Neural progenitor cell (in vitro differentiated cells): ENCODE measurements at regions not wholly inside any gene's neighbourhood (a gene's known extent, or its start where the extent isn't known, plus 50 kb on each side); places are given as distances from the start of the nearest gene placed in this dataset.

Experiments
- DNase-seq: peaks from one replicate; pipeline ENCODE4 v3.0.0-alpha.2; 2016; ENCODE audit warnings: low spot score
- H2AFZ ChIP-seq: fragments of 200-600 bp; sonication (generic); replicated peaks from 2 replicates; pipeline ENCODE4 v1.6.1; 2016; ENCODE audit warnings: antibody characterized with exemption
- H3F3A ChIP-seq: fragments of 200-600 bp; sonication (generic); 2 replicates; pipeline ENCODE4 v1.6.1; 2016; ENCODE audit warnings: antibody characterized with exemption, low read depth
- H3K27ac ChIP-seq: fragments of 200-600 bp; sonication (generic); 2 replicates; pipeline ENCODE4 v1.5.1; 2016; ENCODE audit warnings: mild to moderate bottlenecking
- H3K27me3 ChIP-seq: fragments of 200-600 bp; sonication (generic); 2 replicates; pipeline ENCODE4 v1.6.1; 2016; ENCODE audit warnings: mild to moderate bottlenecking, moderate library complexity
- H3K36me3 ChIP-seq: fragments of 200-600 bp; sonication (generic); 2 replicates; pipeline ENCODE4 v1.5.1; 2016
- H3K4me1 ChIP-seq: fragments of 200-600 bp; sonication (generic); 2 replicates; pipeline ENCODE4 v1.6.1; 2016; ENCODE audit warnings: mixed run types
- H3K4me2 ChIP-seq: fragments of 200-600 bp; sonication (generic); 2 replicates; pipeline ENCODE4 v1.6.1; 2016
- H3K4me3 ChIP-seq: fragments of 200-600 bp; sonication (generic); 2 replicates; pipeline ENCODE4 v1.5.1; 2016
- H3K79me2 ChIP-seq: fragments of 200-600 bp; sonication (generic); 2 replicates; pipeline ENCODE4 v1.6.1; 2016; ENCODE audit warnings: low read depth
- H3K9ac ChIP-seq: fragments of 200-600 bp; sonication (generic); 2 replicates; pipeline ENCODE4 v1.6.1; 2016
- H3K9me3 ChIP-seq: fragments of 200-600 bp; sonication (generic); 2 replicates; pipeline ENCODE4 v1.5.1; 2016; ENCODE audit warnings: low read depth
- H4K20me1 ChIP-seq: fragments of 200-600 bp; sonication (generic); 2 replicates; pipeline ENCODE4 v1.6.1; 2016; ENCODE audit warnings: low read depth
- H3K27ac Mint-ChIP-seq: 3 replicates; pipeline ENCODE4 v1.8.0; 2021; ENCODE audit warnings: mixed read lengths
- H3K27me3 Mint-ChIP-seq: 2 replicates; pipeline ENCODE4 v1.8.0; 2022; ENCODE audit warnings: low read depth, mild to moderate bottlenecking, inconsistent platforms, moderate library complexity, mixed read lengths; ENCODE audit not compliant: insufficient read depth
- H3K36me3 Mint-ChIP-seq: 3 replicates; pipeline ENCODE4 v1.8.0; 2021; ENCODE audit warnings: mixed read lengths
- H3K4me1 Mint-ChIP-seq: 3 replicates; pipeline ENCODE4 v1.8.0; 2021; ENCODE audit warnings: mixed read lengths
- H3K4me3 Mint-ChIP-seq: 3 replicates; pipeline ENCODE4 v1.8.0; 2021; ENCODE audit warnings: mild to moderate bottlenecking, moderate library complexity, mixed read lengths
- H3K9me3 Mint-ChIP-seq: 3 replicates; pipeline ENCODE4 v1.8.0; 2020; ENCODE audit warnings: mixed read lengths
- EZH2 ChIP-seq: fragments of 200-600 bp; sonication (generic); IDR thresholded peaks from 2 replicates; pipeline ENCODE4 v1.6.1; 2017; ENCODE audit warnings: antibody characterized with exemption, mild to moderate bottlenecking, moderate library complexity
- EZH2phosphoT487 ChIP-seq: fragments of 200-600 bp; sonication (generic); IDR thresholded peaks from 2 replicates; pipeline ENCODE4 v1.6.1; 2017; ENCODE audit warnings: antibody characterized with exemption
- TF ChIP-seq, protein P1 (sequence below): fragments of 200-600 bp; sonication (generic); IDR thresholded peaks from 2 replicates; pipeline ENCODE4 v1.5.1; 2017; ENCODE audit warnings: antibody characterized with exemption, mild to moderate bottlenecking

DNA sequence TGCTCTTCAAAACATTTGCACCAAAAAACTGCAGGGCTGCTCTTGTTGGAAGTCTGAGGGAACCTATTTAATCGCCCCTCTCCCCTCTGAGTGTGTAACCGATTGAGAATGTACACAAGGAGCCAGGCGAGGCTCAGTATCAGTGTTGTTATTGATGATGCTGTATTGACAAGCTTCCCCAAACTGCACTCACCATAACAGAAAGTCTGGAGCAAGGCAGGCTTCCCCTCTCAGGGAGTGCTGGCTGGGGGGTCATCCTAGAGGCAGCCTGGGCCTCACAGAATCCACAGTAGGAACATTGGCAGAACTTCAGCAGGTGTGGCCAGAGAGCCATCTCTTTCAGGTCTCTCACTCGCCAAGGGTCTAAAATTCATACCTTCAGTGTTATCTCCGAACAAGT lies 58.1 kb upstream of the TUNAR start:
- no peak overlapping the region for H3K4me3 Mint-ChIP-seq

DNA sequence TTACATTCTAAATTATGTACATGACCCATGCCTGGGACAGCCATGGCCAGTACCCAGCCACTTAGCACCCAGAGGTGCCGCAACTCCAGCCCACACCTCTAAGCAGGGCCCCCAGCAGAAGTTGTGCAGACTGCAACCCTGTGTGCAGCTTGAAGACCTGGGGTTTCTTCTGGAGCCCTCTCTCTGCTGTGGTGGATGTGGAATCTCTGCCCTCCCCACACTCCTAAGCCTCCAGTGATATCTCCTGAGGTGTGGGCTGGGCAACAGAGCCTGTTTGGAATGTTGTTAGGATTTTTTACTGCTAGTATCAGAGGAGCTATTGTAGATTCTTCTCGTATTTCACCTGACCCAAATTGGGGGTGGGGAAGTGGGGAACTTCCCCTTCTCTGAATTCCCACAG lies 59.4 kb upstream of the TUNAR start:
- no peak overlapping the region for H3K4me2 ChIP-seq
- Mint-ChIP-seq H3K27ac (no peak overlapping the region), H3K36me3 (no peaks in the 10 kb centered on the region), H3K9me3 (no peaks in the 10 kb centered on the region), H3K27me3 (peaks cover 2% of the 10 kb centered on the region), H3K4me3 (no peak overlapping the region), H3K4me1 (no peaks in the 10 kb centered on the region)
- H3F3A ChIP-seq: no peaks in the 10 kb centered on the region
- no peak for DNase-seq
- H3K4me3 ChIP-seq: no peak overlapping the region
- H2AFZ ChIP-seq: no peak overlapping the region
- no peaks in the 10 kb centered on the region for H3K36me3 ChIP-seq
- peaks cover 17% of the 10 kb centered on the region for H3K4me1 ChIP-seq
- no peaks in the 10 kb centered on the region for H3K79me2 ChIP-seq
- no peaks in the 10 kb centered on the region for H3K27me3 ChIP-seq
- H3K27ac ChIP-seq: no peak overlapping the region
- H4K20me1 ChIP-seq: no peaks in the 10 kb centered on the region
- no peak for TF ChIP-seq EZH2
- TF ChIP-seq, protein P1, sequence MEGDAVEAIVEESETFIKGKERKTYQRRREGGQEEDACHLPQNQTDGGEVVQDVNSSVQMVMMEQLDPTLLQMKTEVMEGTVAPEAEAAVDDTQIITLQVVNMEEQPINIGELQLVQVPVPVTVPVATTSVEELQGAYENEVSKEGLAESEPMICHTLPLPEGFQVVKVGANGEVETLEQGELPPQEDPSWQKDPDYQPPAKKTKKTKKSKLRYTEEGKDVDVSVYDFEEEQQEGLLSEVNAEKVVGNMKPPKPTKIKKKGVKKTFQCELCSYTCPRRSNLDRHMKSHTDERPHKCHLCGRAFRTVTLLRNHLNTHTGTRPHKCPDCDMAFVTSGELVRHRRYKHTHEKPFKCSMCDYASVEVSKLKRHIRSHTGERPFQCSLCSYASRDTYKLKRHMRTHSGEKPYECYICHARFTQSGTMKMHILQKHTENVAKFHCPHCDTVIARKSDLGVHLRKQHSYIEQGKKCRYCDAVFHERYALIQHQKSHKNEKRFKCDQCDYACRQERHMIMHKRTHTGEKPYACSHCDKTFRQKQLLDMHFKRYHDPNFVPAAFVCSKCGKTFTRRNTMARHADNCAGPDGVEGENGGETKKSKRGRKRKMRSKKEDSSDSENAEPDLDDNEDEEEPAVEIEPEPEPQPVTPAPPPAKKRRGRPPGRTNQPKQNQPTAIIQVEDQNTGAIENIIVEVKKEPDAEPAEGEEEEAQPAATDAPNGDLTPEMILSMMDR: no peak
- no peak for TF ChIP-seq EZH2phosphoT487
- H3K9me3 ChIP-seq: no peaks in the 10 kb centered on the region
- no peak overlapping the region for H3K9ac ChIP-seq

More for the DNA sequence above, 58.1 kb upstream of the TUNAR start:
- H3K9me3 ChIP-seq: no peaks in the 10 kb centered on the region
- DNase-seq: no peak
- Mint-ChIP-seq H3K27me3 (peaks cover 2% of the 10 kb centered on the region), H3K4me1 (no peaks in the 10 kb centered on the region), H3K27ac (no peak overlapping the region), H3K36me3 (no peaks in the 10 kb centered on the region), H3K9me3 (no peaks in the 10 kb centered on the region)
- no peaks in the 10 kb centered on the region for H3K36me3 ChIP-seq
- no peak overlapping the region for H3K4me2 ChIP-seq
- no peaks in the 10 kb centered on the region for H3F3A ChIP-seq
- H2AFZ ChIP-seq: no peak overlapping the region
- peaks cover 17% of the 10 kb centered on the region for H3K4me1 ChIP-seq
- no peaks in the 10 kb centered on the region for H3K27me3 ChIP-seq
- TF ChIP-seq EZH2 (no peak), EZH2phosphoT487 (no peak)
- TF ChIP-seq, protein P1: no peak
- H3K4me3 ChIP-seq: no peak overlapping the region
- no peaks in the 10 kb centered on the region for H4K20me1 ChIP-seq
- no peaks in the 10 kb centered on the region for H3K79me2 ChIP-seq
- no peak overlapping the region for H3K9ac ChIP-seq
- H3K27ac ChIP-seq: no peak overlapping the region

DNA sequence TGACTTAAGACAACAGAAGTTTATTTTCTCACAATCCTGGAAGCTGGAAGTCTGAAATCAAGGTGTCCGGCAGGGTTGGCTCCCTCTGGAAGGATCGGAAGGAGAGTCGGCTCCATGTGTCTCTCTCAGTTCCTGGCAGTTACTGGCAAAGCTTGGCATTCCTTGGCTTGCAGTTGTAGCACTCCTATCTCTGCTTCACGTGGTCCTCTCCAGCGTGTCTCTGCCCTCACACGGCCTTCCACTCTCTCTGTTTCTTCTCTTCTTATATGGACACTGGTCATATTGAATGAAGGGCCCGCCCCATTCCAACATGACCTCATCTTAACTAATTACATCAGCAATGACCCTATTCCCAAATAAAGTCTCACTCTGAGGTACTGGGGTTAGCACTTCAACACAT lies 60.1 kb upstream of the TUNAR start:
- Histone ChIP-seq H3K79me2 (no peaks in the 10 kb centered on the region), H2AFZ (no peak overlapping the region), H4K20me1 (no peaks in the 10 kb centered on the region), H3K4me3 (no peak overlapping the region), H3K9ac (no peak overlapping the region), H3K9me3 (no peaks in the 10 kb centered on the region), H3K27ac (no peak overlapping the region), H3K36me3 (no peaks in the 10 kb centered on the region), H3K4me2 (no peak overlapping the region), H3K4me1 (peaks cover 17% of the 10 kb centered on the region), H3K27me3 (no peaks in the 10 kb centered on the region), H3F3A (no peaks in the 10 kb centered on the region)
- H3K27me3 Mint-ChIP-seq: peaks cover 2% of the 10 kb centered on the region
- TF ChIP-seq EZH2: no peak
- TF ChIP-seq, protein P1: no peak
- TF ChIP-seq EZH2phosphoT487: no peak
- no peak overlapping the region for H3K4me3 Mint-ChIP-seq
- H3K4me1 Mint-ChIP-seq: no peaks in the 10 kb centered on the region
- no peaks in the 10 kb centered on the region for H3K9me3 Mint-ChIP-seq
- no peaks in the 10 kb centered on the region for H3K36me3 Mint-ChIP-seq
- no peak overlapping the region for H3K27ac Mint-ChIP-seq
- DNase-seq: no peak
